ENCODE measurements at regions not wholly inside any gene's neighbourhood (a gene's known extent, or its start where the extent isn't known, plus 50 kb on each side); places are given as distances from the start of the nearest gene placed in this dataset.

DNA sequence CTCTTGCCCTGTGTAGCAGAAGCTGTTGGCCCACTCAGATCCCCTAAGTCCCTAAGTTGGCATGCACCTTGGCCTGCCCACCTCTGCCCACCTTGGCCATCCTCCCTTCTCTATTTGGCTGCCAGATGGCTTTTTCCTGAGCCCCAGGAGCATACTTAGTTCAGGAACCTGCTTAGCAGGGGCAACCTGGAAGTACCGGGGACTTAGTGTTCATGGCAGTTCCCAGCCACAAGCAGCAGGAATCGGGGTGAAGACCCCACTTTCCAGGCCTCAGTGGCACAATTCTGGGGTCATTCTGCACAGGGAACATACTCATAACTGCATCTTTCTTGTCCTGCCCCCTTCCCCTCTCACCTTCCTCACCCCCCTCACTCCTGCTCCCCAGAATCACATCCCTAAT is 158.0 kb upstream of the PMEPA1 start:
- no peaks in the 10 kb centered on the region for H4K20me1 ChIP-seq (replicated peaks in 1 of 2; ENCODE audit: control insufficient read depth in 1 of 2, insufficient read depth in 2 of 2, low read length in 2 of 2)
- no peak overlapping the region for H3K18ac ChIP-seq (ENCODE audit: extremely low read depth, low read length)
- peaks cover 0 to 5% (median 0%) of the 10 kb centered on the region in 4 experiments; a peak in 3 of 7 replicates for H3K4me1 ChIP-seq (replicated peaks in 1 of 4; ENCODE audit: control insufficient read depth in 3 of 4, insufficient read depth in 4 of 4, low read length in 3 of 4)
- H3K36me3 ChIP-seq (ENCODE audit: control insufficient read depth in 2 of 4, insufficient read depth in 4 of 4, low read length in 3 of 4): no peaks in the 10 kb centered on the region
- H3K14ac ChIP-seq (ENCODE audit: insufficient read length): no peak overlapping the region
- ChIA-PET CTCF (ENCODE audit: partially characterized antibody) (interaction anchor here (1.2 to 1.5 kb wide), 3 partner anchors 11 to 245 kb away, joined by 3 read pairs; no protein-coding TSS in a partner anchor), POLR2A (ENCODE audit: partially characterized antibody) (no interaction called here)
- TF ChIP-seq BRCA1 (IDR thresholded peaks at IDR 0.05; ENCODE audit: low read depth, low read length) (no peak), YY1 (IDR thresholded peaks at IDR 0.05; ENCODE audit: low read depth, low read length) (no peak), SUZ12 (IDR thresholded peaks at IDR 0.05; ENCODE audit: low read length) (no peak), SRF (IDR thresholded peaks at IDR 0.05; ENCODE audit: low read depth, low read length) (no peak), CTBP2 (IDR thresholded peaks at IDR 0.05; ENCODE audit: borderline replicate concordance, insufficient read depth, insufficient read length, low read length) (no peak), GTF2F1 (IDR thresholded peaks at IDR 0.05; ENCODE audit: borderline replicate concordance, low read depth, low read length) (no peak), GABPA (IDR thresholded peaks at IDR 0.05; ENCODE audit: borderline replicate concordance, insufficient read depth, low read length) (no peak), BCL11A (IDR thresholded peaks at IDR 0.05; ENCODE audit: low read depth in 2 of 2, low read length in 2 of 2) (no peak), HDAC2 (IDR thresholded peaks at IDR 0.05; ENCODE audit: borderline replicate concordance in 1 of 2, low read depth in 2 of 2, low read length in 2 of 2) (no peak)
- H2BK120ac ChIP-seq (replicated peaks; ENCODE audit: low read depth, low read length): no peak overlapping the region
- peak overlapping the region; percentile 38 for H4K91ac ChIP-seq (replicated peaks; ENCODE audit: insufficient read length, low read length)
- no peak overlapping the region for H2AK5ac ChIP-seq (ENCODE audit: low read depth, low read length)
- no peak overlapping the region for H3K4me2 ChIP-seq (ENCODE audit: insufficient read depth in 1 of 2, low read depth in 2 of 2, low read length in 2 of 2)
- H3K9ac ChIP-seq (replicated peaks in 1 of 4; ENCODE audit: extremely low read depth in 1 of 4, low read depth in 3 of 4, low read length in 3 of 4): no peak overlapping the region
- no peak overlapping the region for H2BK15ac ChIP-seq (ENCODE audit: low read length)
- WGBS, 2 experiments (ENCODE audit: extremely low coverage in 1 of 2, insufficient coverage in 1 of 2, insufficient read length in 1 of 2, insufficient replicate concordance in 2 of 2, low coverage in 1 of 2, low lambda C conversion rate in 2 of 2, missing lambda C conversion rate in 1 of 2): 96% methylated on average over 2 of the region's 2 CpGs; no CpG with 5 or more reads in 1 of the 2 experiments
- H4K5ac ChIP-seq (ENCODE audit: insufficient read length, low read depth, low read length): no peak overlapping the region
- no peak overlapping the region for H2BK20ac ChIP-seq (ENCODE audit: low read length)
- no peaks in the 10 kb centered on the region for H3K79me2 ChIP-seq (ENCODE audit: control insufficient read depth in 1 of 2, insufficient read depth in 2 of 2, low read length in 2 of 2)
- no peak overlapping the region for H2BK5ac ChIP-seq (ENCODE audit: low read depth, low read length)
- no peak overlapping the region for H3K4me3 ChIP-seq (ENCODE audit: extremely low read depth in 1 of 4, insufficient read depth in 2 of 4, low read depth in 3 of 4, low read length in 4 of 4)
- H3K56ac ChIP-seq (replicated peaks; ENCODE audit: insufficient read length, low read depth, low read length): no peak overlapping the region
- H3K9me3 ChIP-seq (ENCODE audit: insufficient read depth in 2 of 2, low read depth in 1 of 2, low read length in 1 of 2): no peaks in the 10 kb centered on the region
- no peak overlapping the region for H2BK12ac ChIP-seq (ENCODE audit: low read depth, low read length)
- no peaks in the 10 kb centered on the region; a peak in 1 of 7 replicates for H3K27me3 ChIP-seq (replicated peaks in 1 of 4; ENCODE audit: control insufficient read depth in 3 of 4, extremely low read depth in 1 of 4, insufficient read depth in 3 of 4, low read length in 3 of 4)
- H3K23me2 ChIP-seq (ENCODE audit: low read depth, low read length): no peaks in the 10 kb centered on the region
- DNase-seq (ENCODE audit: low read depth in 1 of 2, low spot score in 2 of 2) (peak in 1 of 2 experiments; percentile 40), FAIRE-seq (no peak)
- H3K23ac ChIP-seq (ENCODE audit: insufficient read length): no peak overlapping the region
- H3K79me1 ChIP-seq (ENCODE audit: low read depth, low read length): no peaks in the 10 kb centered on the region
- H3K27ac ChIP-seq (ENCODE audit: low read depth, low read length): no peak overlapping the region
- H4K8ac ChIP-seq (ENCODE audit: extremely low read depth, insufficient read depth, low read length): no peak overlapping the region
- no peak overlapping the region for H3K4ac ChIP-seq (replicated peaks; ENCODE audit: insufficient read length, low read depth, low read length)
- H2AFZ ChIP-seq (ENCODE audit: low read length): no peak overlapping the region

Data from H1 (cell line).